GM13976 (cell line): ENCODE measurements at regions not wholly inside any gene's neighbourhood (a gene's known extent, or its start where the extent isn't known, plus 50 kb on each side); places are given as distances from the start of the nearest gene placed in this dataset.
A peak's percentile ranks its signal among the peaks of the same experiment; 100 is the strongest.

Experiments
- DNase-seq: peaks from one replicate; pipeline ENCODE4 v3.0.0; 2012; ENCODE audit warnings: low spot score
- in situ Hi-C: fragments of 300-500 bp; cut with MboI; formaldehyde crosslinking; loops from one replicate; pipeline ENCODE4 v1.12.0; 2022; ENCODE audit warnings: low sequenced_read_pairs, mixed read lengths, inconsistent platforms; ENCODE audit not compliant: unreplicated experiment
- TF ChIP-seq, protein P1 (sequence below): IDR thresholded peaks from 2 replicates; pipeline ENCODE4 v1.5.1; 2012; ENCODE audit warnings: borderline replicate concordance, mild to moderate bottlenecking; ENCODE audit not compliant: insufficient read depth; ENCODE audit errors: extremely low read depth, missing control alignments, control extremely low read depth

DNA sequence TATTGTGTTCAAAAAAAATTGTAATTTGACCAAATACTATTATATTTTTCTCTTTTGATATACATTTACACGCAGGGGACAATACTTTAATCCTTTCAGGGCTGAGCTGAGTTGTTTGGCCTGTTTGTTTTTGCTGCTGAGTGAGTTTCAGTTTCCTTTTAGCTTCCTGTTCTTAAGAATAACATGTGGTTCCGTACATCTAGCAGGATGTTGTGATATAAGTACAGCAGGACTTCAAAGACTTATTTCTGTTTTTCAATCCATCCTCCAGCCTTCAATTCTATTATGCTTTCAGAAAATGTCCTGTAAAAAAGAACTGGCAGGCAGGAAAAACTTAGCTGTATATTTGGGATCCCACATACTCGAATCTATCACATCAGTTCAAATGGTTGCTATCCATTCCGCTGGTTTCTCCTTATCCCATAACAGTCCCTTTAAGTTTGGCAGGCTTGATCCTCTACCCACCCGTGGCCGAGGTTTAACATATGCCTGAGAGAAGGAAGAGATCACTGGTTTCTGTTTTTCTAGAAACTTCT, 1037.3 kb upstream of the ACO1 start:
- DNase-seq, result peak; percentile 41
- in situ Hi-C loops, result no loop called here
- TF ChIP-seq, protein P1, sequence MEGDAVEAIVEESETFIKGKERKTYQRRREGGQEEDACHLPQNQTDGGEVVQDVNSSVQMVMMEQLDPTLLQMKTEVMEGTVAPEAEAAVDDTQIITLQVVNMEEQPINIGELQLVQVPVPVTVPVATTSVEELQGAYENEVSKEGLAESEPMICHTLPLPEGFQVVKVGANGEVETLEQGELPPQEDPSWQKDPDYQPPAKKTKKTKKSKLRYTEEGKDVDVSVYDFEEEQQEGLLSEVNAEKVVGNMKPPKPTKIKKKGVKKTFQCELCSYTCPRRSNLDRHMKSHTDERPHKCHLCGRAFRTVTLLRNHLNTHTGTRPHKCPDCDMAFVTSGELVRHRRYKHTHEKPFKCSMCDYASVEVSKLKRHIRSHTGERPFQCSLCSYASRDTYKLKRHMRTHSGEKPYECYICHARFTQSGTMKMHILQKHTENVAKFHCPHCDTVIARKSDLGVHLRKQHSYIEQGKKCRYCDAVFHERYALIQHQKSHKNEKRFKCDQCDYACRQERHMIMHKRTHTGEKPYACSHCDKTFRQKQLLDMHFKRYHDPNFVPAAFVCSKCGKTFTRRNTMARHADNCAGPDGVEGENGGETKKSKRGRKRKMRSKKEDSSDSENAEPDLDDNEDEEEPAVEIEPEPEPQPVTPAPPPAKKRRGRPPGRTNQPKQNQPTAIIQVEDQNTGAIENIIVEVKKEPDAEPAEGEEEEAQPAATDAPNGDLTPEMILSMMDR, result no peak

DNA sequence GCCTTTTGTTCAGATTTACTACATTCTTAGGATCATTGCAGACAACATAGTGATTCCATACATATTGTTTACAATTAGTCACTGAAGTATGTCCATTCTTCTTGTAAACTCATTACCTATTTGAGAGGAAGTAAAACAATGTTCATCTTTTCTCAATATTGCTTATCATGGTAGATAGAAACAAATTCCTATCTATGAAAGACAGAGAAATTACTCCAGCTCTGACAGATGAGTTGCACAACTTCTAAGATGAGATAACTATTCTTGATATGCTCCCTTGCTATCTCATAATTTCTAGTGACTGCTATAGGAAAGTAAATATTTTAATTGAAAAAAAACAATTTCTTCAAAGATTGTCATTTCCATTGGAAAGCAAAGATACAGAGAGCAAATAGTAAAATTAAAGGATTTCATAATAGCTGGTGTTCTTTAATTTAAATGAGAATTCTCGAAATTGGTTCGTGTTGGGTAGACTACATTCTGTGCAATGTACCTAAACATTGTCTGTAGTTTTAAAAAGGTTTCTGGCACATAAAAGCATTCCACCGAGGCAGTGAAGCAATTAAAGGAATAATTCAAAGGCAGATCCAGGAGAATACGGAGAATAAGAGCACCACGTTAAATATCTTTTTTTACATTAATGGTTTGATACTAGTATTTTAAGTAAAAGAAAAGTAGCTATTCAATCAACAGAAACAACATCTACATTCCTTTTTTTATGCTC, 1029.1 kb upstream of the ACO1 start:
- TF ChIP-seq, protein P1, result no peak
- no peak for DNase-seq
- in situ Hi-C loops, result no loop called here

DNA sequence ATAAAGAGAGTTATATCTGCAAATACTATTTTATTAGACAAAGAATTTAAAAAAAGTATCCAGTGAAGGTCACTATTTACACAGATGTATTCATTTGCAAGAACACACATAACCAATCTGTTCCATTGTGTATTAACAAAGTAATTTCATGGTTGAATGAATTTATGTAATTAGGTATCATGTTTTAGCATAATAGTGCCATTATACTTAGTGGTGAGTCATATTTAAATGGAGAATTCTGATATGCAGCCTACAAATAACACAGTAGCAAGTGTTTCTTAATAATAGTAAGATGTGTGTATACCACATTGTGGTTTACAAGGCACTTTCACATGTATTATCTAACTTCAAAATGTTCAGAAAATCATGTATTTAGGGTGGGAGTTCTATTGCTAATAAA, 1028.5 kb upstream of the ACO1 start:
- no peak for DNase-seq
- in situ Hi-C loops, result no loop called here
- TF ChIP-seq, protein P1, result no peak

DNA sequence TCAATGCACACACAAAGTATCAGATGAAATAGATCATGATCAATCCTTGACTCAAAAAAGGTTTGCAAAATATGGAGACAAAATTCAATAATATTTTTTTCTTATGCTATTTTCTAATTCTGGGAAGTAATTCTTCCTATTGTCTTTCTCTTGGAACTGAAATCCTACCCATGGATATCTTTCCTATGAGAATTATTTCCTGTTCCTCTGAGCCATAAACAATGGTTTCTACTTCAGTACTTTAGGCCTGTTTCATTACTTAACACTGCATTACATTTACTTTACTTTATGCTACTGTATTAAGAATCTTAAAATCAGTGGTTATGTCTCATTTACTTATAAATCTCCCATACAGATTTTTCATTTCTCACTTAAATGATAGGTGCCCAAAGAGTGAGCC, 1025.4 kb upstream of the ACO1 start:
- in situ Hi-C loops, result no loop called here
- TF ChIP-seq, protein P1, result no peak
- DNase-seq, result no peak

DNA sequence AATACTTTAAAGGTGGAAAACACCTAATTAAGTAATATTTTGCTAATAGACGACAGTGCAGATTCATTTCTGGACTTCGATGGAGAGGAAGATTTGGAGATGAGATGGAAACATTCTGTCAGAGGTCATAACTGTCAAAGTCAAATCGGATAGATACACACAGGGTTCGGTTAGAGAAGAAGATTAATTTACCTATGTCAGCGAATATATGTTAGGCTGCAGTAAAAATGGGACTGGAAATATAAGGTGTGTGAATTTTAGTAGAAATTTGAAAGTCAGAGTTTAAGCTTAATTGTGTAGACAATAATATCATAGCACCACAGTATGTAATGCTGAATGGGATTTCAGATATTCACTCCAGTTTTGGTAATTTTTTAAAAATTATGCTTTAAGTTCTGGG, 1020.3 kb upstream of the ACO1 start:
- in situ Hi-C loops, result no loop called here
- DNase-seq, result no peak
- TF ChIP-seq, protein P1, result no peak

DNA sequence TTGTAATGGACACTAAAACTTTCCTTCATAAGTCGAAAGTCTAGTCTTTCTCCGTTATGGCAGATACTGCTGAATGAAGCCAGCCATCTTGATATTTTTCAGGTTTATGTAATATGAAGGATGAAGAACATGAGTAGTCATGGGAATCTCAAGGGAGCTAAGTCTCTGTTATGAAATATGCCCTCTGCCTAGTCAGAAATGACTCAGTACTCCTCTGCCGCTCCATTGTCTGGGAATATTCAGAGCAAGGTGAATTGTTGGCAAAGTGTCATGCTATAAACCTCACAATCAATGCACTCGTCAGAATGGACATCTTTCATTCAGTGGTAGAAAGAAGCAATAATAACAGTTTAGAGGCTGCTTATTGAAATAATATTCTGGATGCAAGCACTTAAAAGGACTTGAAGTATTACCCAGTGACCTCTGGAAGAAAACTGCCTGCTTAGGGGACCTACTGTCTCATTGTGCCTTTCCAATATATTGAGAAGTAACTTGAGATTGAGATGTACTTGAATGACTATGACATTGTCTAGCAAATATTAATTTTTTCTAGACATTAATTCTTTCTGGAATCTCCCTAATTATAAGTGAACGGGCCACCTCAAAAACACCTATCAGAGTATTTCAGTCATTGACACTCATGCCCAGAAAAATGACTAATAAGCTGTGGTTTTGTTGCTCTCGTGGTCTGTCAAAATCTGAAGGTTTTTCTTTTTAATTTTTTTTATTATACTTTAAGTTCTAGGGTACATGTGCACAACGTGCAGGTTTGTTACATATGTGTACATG, 1011.5 kb upstream of the ACO1 start:
- no peak for DNase-seq
- in situ Hi-C loops, result no loop called here
- TF ChIP-seq, protein P1, result no peak
